WI38 (cell line): ENCODE measurements at regions not wholly inside any gene's neighbourhood (a gene's known extent, or its start where the extent isn't known, plus 50 kb on each side); places are given as distances from the start of the nearest gene placed in this dataset.

Experiments
- H3K4me3 ChIP-seq: 2 replicates; pipeline ENCODE4 v1.5.1; 2011; ENCODE audit warnings: low read depth, mild to moderate bottlenecking, control low read depth, low read length
- TF ChIP-seq, protein P1 (sequence below): IDR thresholded peaks from 2 replicates; pipeline ENCODE4 v1.5.1; 2012; ENCODE audit warnings: low read depth, mild to moderate bottlenecking, control low read depth, low read length

DNA sequence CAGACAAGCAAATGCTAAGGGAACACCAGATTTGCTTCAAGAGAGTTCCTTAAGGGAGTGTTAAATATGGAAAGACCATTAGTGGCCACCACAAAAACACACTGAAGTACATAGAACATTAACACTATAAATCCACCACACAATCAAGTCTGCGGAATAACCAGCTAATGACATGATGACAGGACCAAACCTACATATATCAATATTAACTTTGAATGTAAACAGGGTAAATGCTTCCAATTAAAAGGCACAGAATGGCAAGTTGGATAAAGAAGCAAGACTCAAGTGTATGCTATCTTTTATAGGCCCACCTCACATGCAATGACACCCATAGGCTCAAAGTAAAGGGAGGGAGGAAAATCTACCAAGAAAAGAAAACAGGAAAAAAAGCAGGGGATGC lies 291.3 kb downstream of the COG6 start:
- TF ChIP-seq, protein P1, sequence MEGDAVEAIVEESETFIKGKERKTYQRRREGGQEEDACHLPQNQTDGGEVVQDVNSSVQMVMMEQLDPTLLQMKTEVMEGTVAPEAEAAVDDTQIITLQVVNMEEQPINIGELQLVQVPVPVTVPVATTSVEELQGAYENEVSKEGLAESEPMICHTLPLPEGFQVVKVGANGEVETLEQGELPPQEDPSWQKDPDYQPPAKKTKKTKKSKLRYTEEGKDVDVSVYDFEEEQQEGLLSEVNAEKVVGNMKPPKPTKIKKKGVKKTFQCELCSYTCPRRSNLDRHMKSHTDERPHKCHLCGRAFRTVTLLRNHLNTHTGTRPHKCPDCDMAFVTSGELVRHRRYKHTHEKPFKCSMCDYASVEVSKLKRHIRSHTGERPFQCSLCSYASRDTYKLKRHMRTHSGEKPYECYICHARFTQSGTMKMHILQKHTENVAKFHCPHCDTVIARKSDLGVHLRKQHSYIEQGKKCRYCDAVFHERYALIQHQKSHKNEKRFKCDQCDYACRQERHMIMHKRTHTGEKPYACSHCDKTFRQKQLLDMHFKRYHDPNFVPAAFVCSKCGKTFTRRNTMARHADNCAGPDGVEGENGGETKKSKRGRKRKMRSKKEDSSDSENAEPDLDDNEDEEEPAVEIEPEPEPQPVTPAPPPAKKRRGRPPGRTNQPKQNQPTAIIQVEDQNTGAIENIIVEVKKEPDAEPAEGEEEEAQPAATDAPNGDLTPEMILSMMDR, result no peak
- H3K4me3 ChIP-seq, result no peak overlapping the region

DNA sequence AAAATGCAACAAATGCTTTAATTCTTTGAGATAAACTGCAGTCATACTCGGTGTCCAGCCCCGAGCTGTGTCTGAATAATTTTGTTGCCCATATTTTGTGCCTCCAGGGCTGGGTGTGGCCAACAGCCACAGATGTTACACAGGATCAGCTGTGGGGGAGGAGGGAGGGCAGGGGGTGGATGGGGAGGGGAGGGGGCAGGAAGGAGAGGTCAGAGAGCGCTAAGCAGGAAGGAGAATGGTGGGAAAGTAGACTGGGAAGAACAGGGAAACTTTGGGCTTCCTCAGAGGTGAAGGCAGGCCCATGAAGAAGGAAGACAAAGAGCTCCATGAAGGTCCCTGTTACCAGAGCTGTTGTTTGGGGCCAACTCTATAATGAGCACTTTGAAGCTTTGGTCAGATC lies 295.8 kb downstream of the COG6 start:
- H3K4me3 ChIP-seq, result no peak overlapping the region
- TF ChIP-seq, protein P1, result no peak

DNA sequence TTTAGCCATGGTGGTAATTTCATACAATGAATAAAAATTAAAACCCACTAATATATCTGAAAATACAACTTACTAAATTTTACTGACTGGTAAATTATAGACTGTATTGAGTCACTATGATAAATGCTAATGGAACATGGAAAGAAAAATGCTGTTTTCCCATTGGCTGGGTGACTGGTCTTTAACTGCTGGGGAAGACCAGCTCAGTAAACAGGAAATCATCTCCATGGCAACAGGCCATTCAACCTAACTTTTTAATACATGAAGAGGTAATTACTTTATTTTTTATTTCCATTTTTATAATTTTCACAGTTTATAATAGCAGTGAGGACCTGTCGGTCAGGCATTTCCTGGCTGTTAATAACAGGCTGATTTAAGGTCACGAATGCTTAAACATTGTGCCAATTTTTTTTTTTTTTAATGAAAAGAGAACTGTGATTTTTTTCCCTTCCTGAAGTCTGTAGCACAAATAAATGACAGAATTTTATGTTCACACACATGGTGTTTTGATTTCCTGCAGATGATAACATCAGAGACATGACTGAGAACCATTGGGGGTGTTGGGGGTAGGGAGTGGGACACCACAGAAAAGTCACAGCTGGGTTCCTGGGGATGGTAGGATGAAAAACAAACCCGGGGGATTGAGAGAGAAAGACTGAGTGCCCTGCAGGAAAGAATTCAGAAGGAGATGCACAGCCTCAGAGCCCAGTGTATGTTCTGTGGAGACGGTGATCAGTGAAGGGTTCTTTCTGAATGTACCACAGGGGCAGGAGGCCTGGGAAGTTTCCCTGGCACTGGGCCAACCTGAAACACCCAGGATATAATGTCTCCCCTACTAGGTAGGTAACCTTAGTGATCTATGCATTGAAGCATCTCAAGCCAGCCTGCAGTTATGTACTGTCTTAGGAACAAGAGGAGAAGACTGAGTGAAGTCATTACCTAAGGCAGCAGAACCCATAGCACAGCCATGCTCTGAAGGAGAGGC lies 297.1 kb downstream of the COG6 start:
- no peak overlapping the region for H3K4me3 ChIP-seq
- TF ChIP-seq, protein P1, result no peak

GRCh38 chr13:39954476-39954875 lies 299.0 kb downstream of the COG6 start:
- no peak overlapping the region for H3K4me3 ChIP-seq
- TF ChIP-seq, protein P1, result no peak

GRCh38 chr13:39955560-39955959 lies 300.1 kb downstream of the COG6 start:
- TF ChIP-seq, protein P1, result no peak
- H3K4me3 ChIP-seq, result no peak overlapping the region

GRCh38 chr13:39956036-39956435 lies 300.6 kb downstream of the COG6 start:
- TF ChIP-seq, protein P1, result no peak
- H3K4me3 ChIP-seq, result no peak overlapping the region
